ENCODE measurements at regions not wholly inside any gene's neighbourhood (a gene's known extent, or its start where the extent isn't known, plus 50 kb on each side); places are given as distances from the start of the nearest gene placed in this dataset.
"Not testable (repeated sequence)": the region's sequence is repeated elsewhere in the genome, so short reads cannot be mapped to it uniquely, and the experiment has no call there.

- in situ Hi-C loops (cut with MboI; ENCODE audit: low sequenced_read_pairs, unreplicated experiment), result no loop called here
- TF ChIP-seq CTCF (IDR thresholded peaks at IDR 0.05; ENCODE audit: borderline replicate concordance, control extremely low read depth, extremely low read depth, insufficient read depth, missing control alignments), result no peak
- DNase-seq (ENCODE audit: low spot score), result no peak
Measured at GRCh38 chrX:121195719-121196118, 148.3 kb downstream of the GLUD2 start.

GRCh38 chrX:121196872-121197444, 149.5 kb downstream of the GLUD2 start:
- DNase-seq (ENCODE audit: low spot score); in situ Hi-C loops (cut with MboI; ENCODE audit: low sequenced_read_pairs, unreplicated experiment): not testable (repeated sequence)

GRCh38 chrX:121208563-121208962, 161.2 kb downstream of the GLUD2 start:
- in situ Hi-C loops (cut with MboI; ENCODE audit: low sequenced_read_pairs, unreplicated experiment), result no loop called here
- DNase-seq (ENCODE audit: low spot score), result no peak
- no peak for TF ChIP-seq CTCF (IDR thresholded peaks at IDR 0.05; ENCODE audit: borderline replicate concordance, control extremely low read depth, extremely low read depth, insufficient read depth, missing control alignments)

- DNase-seq (ENCODE audit: low spot score), result no peak
- in situ Hi-C loops (cut with MboI; ENCODE audit: low sequenced_read_pairs, unreplicated experiment), result no loop called here
- TF ChIP-seq CTCF (IDR thresholded peaks at IDR 0.05; ENCODE audit: borderline replicate concordance, control extremely low read depth, extremely low read depth, insufficient read depth, missing control alignments), result no peak
Measured at GRCh38 chrX:121216641-121217374, 169.4 kb downstream of the GLUD2 start.

- in situ Hi-C loops (cut with MboI; ENCODE audit: low sequenced_read_pairs, unreplicated experiment), result no loop called here
- no peak for TF ChIP-seq CTCF (IDR thresholded peaks at IDR 0.05; ENCODE audit: borderline replicate concordance, control extremely low read depth, extremely low read depth, insufficient read depth, missing control alignments)
- no peak for DNase-seq (ENCODE audit: low spot score)
Measured at GRCh38 chrX:121221322-121221977, 174.0 kb downstream of the GLUD2 start.

GRCh38 chrX:121227888-121228287, 180.5 kb downstream of the GLUD2 start:
- in situ Hi-C loops (cut with MboI; ENCODE audit: low sequenced_read_pairs, unreplicated experiment), result no loop called here
- DNase-seq (ENCODE audit: low spot score), result no peak
- TF ChIP-seq CTCF (IDR thresholded peaks at IDR 0.05; ENCODE audit: borderline replicate concordance, control extremely low read depth, extremely low read depth, insufficient read depth, missing control alignments), result no peak
